Spleen (tissue), 11 donors: ENCODE measurements at regions not wholly inside any gene's neighbourhood (a gene's known extent, or its start where the extent isn't known, plus 50 kb on each side); places are given as distances from the start of the nearest gene placed in this dataset.

ENCODE experiments used
- DNase-seq: peaks from one replicate; pipeline ENCODE4 v3.0.0-alpha.2; 2020
- H3K27ac ChIP-seq, 8 donors: fragments of 200-600 bp; sonication (generic) in 7 of 8; 1 replicate in 4 of 8; 2 replicates in 4 of 8; pipeline versions ENCODE4 v1.5.0 to v1.8.0; 2016 to 2021; ENCODE audit warnings: inconsistent platforms in 4 of 8, mild to moderate bottlenecking in 4 of 8, moderate library complexity in 1 of 8
- H3K27me3 ChIP-seq, 7 donors: fragments of 200-600 bp; sonication (generic) in 6 of 7; replicated peaks in 1 of 7; 1 replicate in 4 of 7; 2 replicates in 3 of 7; pipeline versions ENCODE4 v1.5.0 to v1.8.0; 2016 to 2021; ENCODE audit warnings: inconsistent platforms in 3 of 7, mild to moderate bottlenecking in 1 of 7
- H3K36me3 ChIP-seq, 6 donors: fragments of 200-600 bp; sonication (generic) in 5 of 6; 1 replicate in 4 of 6; 2 replicates in 2 of 6; pipeline versions ENCODE4 v1.5.0 to v1.8.0; 2016 to 2021; ENCODE audit warnings: inconsistent platforms in 2 of 6
- H3K4me1 ChIP-seq, 6 donors: fragments of 200-600 bp; sonication (generic) in 5 of 6; 1 replicate in 3 of 6; 2 replicates in 3 of 6; pipeline versions ENCODE4 v1.5.0 to v1.8.0; 2016 to 2021; ENCODE audit warnings: inconsistent platforms in 3 of 6
- H3K4me3 ChIP-seq, 8 donors: fragments of 200-600 bp; sonication (generic) in 7 of 8; 1 replicate in 4 of 8; 2 replicates in 4 of 8; pipeline versions ENCODE4 v1.5.0 to v1.8.0; 2016 to 2021; ENCODE audit warnings: inconsistent platforms in 4 of 8, mild to moderate bottlenecking in 4 of 8, moderate library complexity in 2 of 8
- H3K9me3 ChIP-seq, 8 donors: fragments of 200-600 bp; sonication (generic) in 7 of 8; 1 replicate in 4 of 8; 2 replicates in 4 of 8; pipeline versions ENCODE4 v1.5.0 to v1.8.0; 2016 to 2021; ENCODE audit warnings: inconsistent platforms in 4 of 8
- POLR2A ChIP-seq, 3 donors: fragments of 450-650 bp; IDR thresholded peaks; one replicate each; pipeline ENCODE4 v1.5.1; 2017; ENCODE audit warnings: antibody characterized with exemption in 3 of 3, mild to moderate bottlenecking in 1 of 3
- POLR2AphosphoS5 ChIP-seq, 3 donors: sonication (generic); formaldehyde crosslinking; IDR thresholded peaks; one replicate each; pipeline ENCODE4 v1.5.1; 2017; ENCODE audit warnings: antibody characterized with exemption in 3 of 3
- WGBS, 5 donors: extraction: QIAGEN DNeasy Blood & Tissue Kit in 3 of 5; methylation state at CpG; one replicate each; pipeline versions ENCODE4 v1.1.5 to v1.1.7; 2013 to 2018; 5-methylcytosine and 5-hydroxymethylcytosine counted together
- intact Hi-C: fragments of 100-400 bp; cut with DNase I; formaldehyde crosslinking; loops from one replicate; pipeline ENCODE4 v1.15.0; 2023; ENCODE audit warnings: low total_unique reads
- TF ChIP-seq, protein P1 (sequence below), 11 experiments: fragments of 200-600 bp in 7 of 11; fragments of 450-650 bp in 4 of 11; sonication (generic) in 4 of 11; IDR thresholded peaks in 8 of 11; conservative IDR thresholded peaks in 3 of 11; 1 replicate in 7 of 11; 2 replicates in 4 of 11; pipeline versions ENCODE4 v1.4.0 to v1.8.0; 2016 to 2021; ENCODE audit warnings: antibody characterized with exemption in 11 of 11, inconsistent platforms in 4 of 11, mild to moderate bottlenecking in 1 of 11
- donor health status: healthy with polysubstance abuse.
- donor health status: DM: no; HTN: no; CAD: no; lungs with moderate emphysema.
- donor health status: DM: no; HTN: no; CAD: no.
- donor health status: Bipolar disorder and iron deficiency.
- donor health status: healthy.
- donor health status: DM: no; HTN: no; CAD: no.
- donor health status: DM: yes; HTN: yes; CAD: no.

DNA sequence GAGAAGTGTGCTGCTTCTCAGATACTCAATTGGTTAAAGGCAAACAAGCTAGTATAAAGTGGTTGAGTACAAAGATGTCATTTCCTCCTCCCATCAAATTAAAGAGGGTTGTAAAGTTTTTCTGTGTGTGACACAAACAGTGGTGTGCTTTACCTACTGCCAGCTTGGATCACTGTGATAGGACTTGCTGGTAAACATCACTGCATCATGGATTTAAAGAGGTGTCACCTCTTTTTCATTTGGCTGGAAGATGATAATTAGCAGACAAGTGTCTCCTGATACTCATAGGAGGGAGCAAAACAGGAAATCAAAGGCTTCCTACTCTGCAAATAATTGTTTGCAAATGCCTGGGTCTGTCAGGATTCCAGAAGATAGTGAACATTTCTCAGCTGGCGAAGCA is 200.5 kb downstream of the MDFIC start:
- TF ChIP-seq, protein P1, sequence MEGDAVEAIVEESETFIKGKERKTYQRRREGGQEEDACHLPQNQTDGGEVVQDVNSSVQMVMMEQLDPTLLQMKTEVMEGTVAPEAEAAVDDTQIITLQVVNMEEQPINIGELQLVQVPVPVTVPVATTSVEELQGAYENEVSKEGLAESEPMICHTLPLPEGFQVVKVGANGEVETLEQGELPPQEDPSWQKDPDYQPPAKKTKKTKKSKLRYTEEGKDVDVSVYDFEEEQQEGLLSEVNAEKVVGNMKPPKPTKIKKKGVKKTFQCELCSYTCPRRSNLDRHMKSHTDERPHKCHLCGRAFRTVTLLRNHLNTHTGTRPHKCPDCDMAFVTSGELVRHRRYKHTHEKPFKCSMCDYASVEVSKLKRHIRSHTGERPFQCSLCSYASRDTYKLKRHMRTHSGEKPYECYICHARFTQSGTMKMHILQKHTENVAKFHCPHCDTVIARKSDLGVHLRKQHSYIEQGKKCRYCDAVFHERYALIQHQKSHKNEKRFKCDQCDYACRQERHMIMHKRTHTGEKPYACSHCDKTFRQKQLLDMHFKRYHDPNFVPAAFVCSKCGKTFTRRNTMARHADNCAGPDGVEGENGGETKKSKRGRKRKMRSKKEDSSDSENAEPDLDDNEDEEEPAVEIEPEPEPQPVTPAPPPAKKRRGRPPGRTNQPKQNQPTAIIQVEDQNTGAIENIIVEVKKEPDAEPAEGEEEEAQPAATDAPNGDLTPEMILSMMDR (IDR thresholded peaks at IDR 0.05 in 8 of 11, conservative IDR thresholded peaks at IDR 0.05 in 3 of 11), result no peak
- no peak for TF ChIP-seq POLR2A (IDR thresholded peaks at IDR 0.05)
- no peak for TF ChIP-seq POLR2AphosphoS5 (IDR thresholded peaks at IDR 0.05)
- H3K27ac ChIP-seq, result no peak overlapping the region
- 64 to 76% (median 67%) methylated on average over 1 of the region's 1 CpG for WGBS, 5 donors
- H3K4me1 ChIP-seq, result peaks cover 0 to 9% (median 0%) of the 10 kb centered on the region in 6 donors
- no peaks in the 10 kb centered on the region for H3K9me3 ChIP-seq
- intact Hi-C loops, result no loop called here
- DNase-seq, result no peak
- H3K27me3 ChIP-seq, result no peaks in the 10 kb centered on the region
- no peaks in the 10 kb centered on the region for H3K36me3 ChIP-seq
- H3K4me3 ChIP-seq, result no peak overlapping the region

DNA sequence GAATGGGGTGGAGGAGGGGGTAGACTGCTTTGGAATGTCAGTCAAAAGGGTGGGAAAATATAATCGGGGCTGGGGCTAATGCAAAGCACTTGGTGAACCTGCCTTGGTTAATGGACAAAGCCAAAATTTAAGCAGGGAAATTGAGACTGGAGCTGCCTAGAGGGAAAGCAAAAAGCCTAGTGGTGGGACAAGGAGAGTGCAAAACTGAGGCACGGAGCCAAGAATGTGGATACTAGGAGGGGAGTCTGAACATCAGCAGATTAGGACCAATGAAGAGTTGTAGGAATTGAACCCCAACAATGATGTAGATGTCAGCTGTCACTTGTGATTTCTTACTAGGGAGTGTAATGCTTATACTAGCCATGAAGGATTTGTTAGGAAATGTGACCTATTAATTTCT is 195.9 kb downstream of the MDFIC start:
- intact Hi-C loops, result no loop called here
- peaks cover 0 to 7% (median 0%) of the 10 kb centered on the region in 6 donors for H3K4me1 ChIP-seq
- no peak overlapping the region for H3K4me3 ChIP-seq
- H3K9me3 ChIP-seq, result no peaks in the 10 kb centered on the region
- WGBS, 5 donors, result 67 to 97% (median 91%) methylated on average over 2 of the region's 2 CpGs
- H3K27ac ChIP-seq, result no peak overlapping the region
- no peak for DNase-seq
- H3K36me3 ChIP-seq, result no peaks in the 10 kb centered on the region
- no peaks in the 10 kb centered on the region for H3K27me3 ChIP-seq
- TF ChIP-seq POLR2AphosphoS5 (IDR thresholded peaks at IDR 0.05) (no peak), POLR2A (IDR thresholded peaks at IDR 0.05) (no peak)
- TF ChIP-seq, protein P1 (IDR thresholded peaks at IDR 0.05 in 8 of 11, conservative IDR thresholded peaks at IDR 0.05 in 3 of 11), result no peak

DNA sequence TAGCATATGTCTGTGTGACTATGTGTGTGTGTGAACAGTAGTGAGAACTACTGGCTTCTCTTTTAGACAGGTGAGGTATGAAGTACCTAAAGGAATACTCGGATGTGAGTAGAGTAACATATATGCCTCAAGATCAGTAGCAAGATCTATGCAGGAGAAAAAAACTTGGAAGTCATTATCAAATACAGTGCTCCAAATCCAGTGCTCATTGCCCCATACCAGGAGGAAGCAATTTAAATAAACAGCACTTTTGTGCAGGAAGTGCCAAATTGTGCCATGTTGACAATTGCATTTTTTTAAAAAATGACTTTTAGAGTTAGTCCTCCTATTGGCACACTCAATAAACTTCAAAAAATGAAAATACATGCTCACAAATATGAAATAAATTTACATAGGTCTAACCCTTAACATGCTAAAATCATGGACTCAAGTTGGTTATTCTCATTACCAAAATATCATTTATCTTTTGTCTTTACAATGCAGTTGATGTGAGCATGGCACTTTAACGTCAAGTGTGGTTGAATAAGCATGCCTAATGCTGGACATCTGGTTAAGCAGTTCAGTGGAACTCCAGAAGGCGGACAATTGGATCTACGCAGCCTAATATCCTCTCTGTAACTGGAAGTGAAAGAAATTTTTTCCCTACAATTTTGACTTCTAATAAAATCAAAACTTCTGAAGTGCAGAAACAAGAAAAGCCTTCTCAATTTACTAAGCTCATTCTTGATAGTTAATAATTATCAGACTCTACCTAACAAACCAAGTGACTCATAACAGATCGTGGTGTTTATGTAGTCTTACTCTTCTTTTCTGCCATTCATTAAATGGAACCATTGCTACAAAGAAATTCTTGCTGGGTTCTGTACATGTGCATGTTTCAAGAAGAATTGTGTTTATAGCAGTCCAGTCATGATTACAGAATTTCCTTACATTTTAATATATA is 195.2 kb downstream of the MDFIC start:
- Histone ChIP-seq H3K36me3 (no peaks in the 10 kb centered on the region), H3K4me3 (no peak overlapping the region), H3K4me1 (peaks cover 0 to under 1% (median 0%) of the 10 kb centered on the region in 6 donors), H3K27me3 (no peaks in the 10 kb centered on the region), H3K9me3 (no peaks in the 10 kb centered on the region), H3K27ac (no peak overlapping the region)
- 91 to 95% (median 92%) methylated on average over 5 of the region's 5 CpGs for WGBS, 5 donors
- DNase-seq, result no peak
- intact Hi-C loops, result no loop called here
- TF ChIP-seq, protein P1 (IDR thresholded peaks at IDR 0.05 in 8 of 11, conservative IDR thresholded peaks at IDR 0.05 in 3 of 11), result no peak
- TF ChIP-seq POLR2A (IDR thresholded peaks at IDR 0.05), result no peak
- no peak for TF ChIP-seq POLR2AphosphoS5 (IDR thresholded peaks at IDR 0.05)

DNA sequence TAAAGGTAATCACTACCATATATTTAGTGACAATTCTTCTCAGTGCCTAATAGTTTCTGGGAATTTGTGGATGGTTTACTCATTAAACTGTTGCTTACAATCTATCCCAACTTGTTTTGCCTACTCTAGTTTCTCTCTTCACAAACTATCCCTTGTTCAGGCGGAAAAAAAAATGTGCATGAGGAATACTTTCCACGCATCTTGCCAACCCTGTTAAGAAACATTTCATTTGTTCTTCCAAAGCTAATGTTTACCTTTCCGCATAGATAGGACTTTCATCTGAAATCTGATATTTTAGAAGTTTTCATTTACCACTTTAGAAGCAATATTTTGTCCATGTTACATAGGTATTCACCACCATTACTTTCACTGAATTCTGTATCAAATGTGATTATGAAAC is 191.9 kb downstream of the MDFIC start:
- DNase-seq, result no peak
- no peaks in the 10 kb centered on the region for H3K36me3 ChIP-seq
- H3K4me3 ChIP-seq, result no peak overlapping the region
- H3K27me3 ChIP-seq, result no peaks in the 10 kb centered on the region
- no peaks in the 10 kb centered on the region for H3K9me3 ChIP-seq
- H3K27ac ChIP-seq, result no peak overlapping the region
- WGBS, 5 donors, result 92 to 97% (median 94%) methylated on average over 3 of the region's 3 CpGs
- H3K4me1 ChIP-seq, result no peaks in the 10 kb centered on the region
- intact Hi-C loops, result no loop called here
- no peak for TF ChIP-seq POLR2AphosphoS5 (IDR thresholded peaks at IDR 0.05)
- TF ChIP-seq, protein P1 (IDR thresholded peaks at IDR 0.05 in 8 of 11, conservative IDR thresholded peaks at IDR 0.05 in 3 of 11), result no peak
- TF ChIP-seq POLR2A (IDR thresholded peaks at IDR 0.05), result no peak
